Endothelial cell of hepatic sinusoid (primary cell): ENCODE measurements at regions not wholly inside any gene's neighbourhood (a gene's known extent, or its start where the extent isn't known, plus 50 kb on each side); places are given as distances from the start of the nearest gene placed in this dataset.
"Not testable (repeated sequence)": the region's sequence is repeated elsewhere in the genome, so short reads cannot be mapped to it uniquely, and the experiment has no call there.

Source experiments
- in situ Hi-C: cut with HindIII; loops from 2 replicates; pipeline ENCODE4 v1.10.0; 2017; ENCODE audit warnings: low sequenced_read_pairs

DNA sequence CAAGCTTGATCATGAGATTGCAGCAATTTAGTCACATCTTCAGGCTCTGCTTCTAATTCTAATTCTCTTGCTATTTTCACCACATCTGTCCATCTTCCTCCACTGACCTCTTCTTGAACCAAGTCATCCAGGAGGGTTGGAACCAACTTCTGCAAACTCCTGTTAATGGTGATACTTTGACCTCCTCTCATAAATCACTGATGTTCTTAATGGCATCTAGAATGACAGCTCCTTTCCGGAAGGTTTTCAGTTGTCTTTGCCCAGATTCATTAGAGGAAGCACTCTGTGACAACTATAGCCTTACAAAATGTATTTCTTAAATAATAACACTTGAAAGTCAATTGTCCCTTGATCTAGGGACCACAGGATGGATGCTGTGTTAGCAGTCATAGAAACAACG is 136.2 kb downstream of the IGLL1 start:
- in situ Hi-C loops = not testable (repeated sequence)

DNA sequence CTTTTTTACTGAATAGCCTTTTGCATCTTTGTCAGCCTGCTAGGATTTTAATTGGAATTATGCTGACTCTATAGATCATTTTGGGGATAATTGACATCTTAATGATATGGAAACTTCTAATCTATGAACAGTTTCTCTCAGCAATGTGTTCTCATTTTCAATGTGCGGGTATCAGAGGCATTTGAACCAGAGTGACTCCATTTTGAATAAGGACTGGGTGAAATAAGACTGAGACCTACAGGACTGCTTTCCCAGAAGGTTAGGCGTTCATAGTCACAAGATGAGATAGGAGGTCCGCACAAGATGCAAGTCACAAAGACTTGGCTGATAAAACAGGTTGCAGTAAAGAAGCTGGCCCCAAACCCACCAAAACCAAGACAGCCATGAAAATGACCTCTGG is 140.5 kb downstream of the IGLL1 start:
- in situ Hi-C loops = loop anchor here (10.0 kb wide), 1 partner anchor 45 kb away; no protein-coding TSS in a partner anchor

GRCh38 chr22:23438216-23438615 is 141.9 kb downstream of the IGLL1 start:
- in situ Hi-C loops = loop anchor here (10.0 kb wide), 1 partner anchor 47 kb away; no protein-coding TSS in a partner anchor

DNA sequence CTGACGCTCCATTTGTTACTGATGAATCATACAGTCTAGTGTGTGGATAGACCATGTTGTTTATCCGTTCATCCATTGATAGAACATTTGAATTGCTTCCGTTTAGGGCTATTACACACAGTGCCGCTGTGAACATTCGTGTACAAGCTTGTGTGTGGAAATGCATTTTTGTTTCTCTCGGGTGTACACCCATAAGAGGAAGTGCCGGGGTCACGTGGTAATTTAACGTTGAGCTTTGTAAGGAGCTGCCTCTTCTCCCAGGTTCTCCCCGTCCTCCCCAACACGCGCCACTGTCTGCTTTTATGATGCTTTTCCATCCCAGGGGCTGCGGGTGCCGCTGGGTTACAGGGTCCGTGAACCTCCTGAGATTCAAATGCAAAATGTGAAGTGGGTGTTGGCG is 142.3 kb downstream of the IGLL1 start:
- in situ Hi-C loops = loop anchor here (10.0 kb wide), 1 partner anchor 47 kb away; no protein-coding TSS in a partner anchor

DNA sequence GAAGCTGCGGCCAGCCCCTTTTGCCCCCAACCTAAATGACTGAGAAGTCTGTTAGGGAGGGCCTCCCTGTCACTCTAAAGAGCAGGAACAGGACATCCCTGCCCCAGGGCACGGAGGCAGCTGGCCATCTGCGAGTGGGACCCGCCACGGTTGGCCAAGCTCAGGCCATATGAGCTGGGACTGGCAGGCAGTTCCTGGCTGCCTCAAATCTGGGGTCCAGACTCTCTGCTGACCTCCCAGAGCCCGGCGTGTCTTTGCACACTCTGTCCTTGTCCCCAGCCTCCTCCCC is 143.0 kb downstream of the IGLL1 start:
- in situ Hi-C loops = loop anchor here (10.0 kb wide), 1 partner anchor 48 kb away; no protein-coding TSS in a partner anchor

GRCh38 chr22:23436354-23437106 is 143.6 kb downstream of the IGLL1 start:
- in situ Hi-C loops = loop anchor here (10.0 kb wide), 1 partner anchor 48 kb away; no protein-coding TSS in a partner anchor

DNA sequence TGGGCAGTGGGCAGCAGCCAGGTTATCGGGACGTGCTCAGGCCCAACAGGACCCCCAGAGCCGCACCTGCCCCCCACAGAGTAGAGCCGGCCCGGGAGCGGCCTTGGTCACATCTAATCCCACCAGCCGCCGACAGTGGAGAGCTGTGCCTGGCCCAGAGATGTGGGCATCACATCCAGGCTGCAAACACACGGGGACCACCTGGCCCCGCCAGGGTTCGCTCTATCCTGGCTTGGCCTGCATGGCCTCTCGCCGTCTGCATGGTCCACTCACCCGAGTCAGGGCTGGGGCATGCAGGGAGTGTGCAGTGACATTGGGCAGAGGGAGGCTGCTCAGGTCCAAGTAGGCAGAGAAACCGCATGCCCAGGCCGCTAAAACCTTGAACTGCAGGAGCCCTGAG is 144.9 kb downstream of the IGLL1 start:
- in situ Hi-C loops = loop anchor here (10.0 kb wide), 1 partner anchor 50 kb away; no protein-coding TSS in a partner anchor

DNA sequence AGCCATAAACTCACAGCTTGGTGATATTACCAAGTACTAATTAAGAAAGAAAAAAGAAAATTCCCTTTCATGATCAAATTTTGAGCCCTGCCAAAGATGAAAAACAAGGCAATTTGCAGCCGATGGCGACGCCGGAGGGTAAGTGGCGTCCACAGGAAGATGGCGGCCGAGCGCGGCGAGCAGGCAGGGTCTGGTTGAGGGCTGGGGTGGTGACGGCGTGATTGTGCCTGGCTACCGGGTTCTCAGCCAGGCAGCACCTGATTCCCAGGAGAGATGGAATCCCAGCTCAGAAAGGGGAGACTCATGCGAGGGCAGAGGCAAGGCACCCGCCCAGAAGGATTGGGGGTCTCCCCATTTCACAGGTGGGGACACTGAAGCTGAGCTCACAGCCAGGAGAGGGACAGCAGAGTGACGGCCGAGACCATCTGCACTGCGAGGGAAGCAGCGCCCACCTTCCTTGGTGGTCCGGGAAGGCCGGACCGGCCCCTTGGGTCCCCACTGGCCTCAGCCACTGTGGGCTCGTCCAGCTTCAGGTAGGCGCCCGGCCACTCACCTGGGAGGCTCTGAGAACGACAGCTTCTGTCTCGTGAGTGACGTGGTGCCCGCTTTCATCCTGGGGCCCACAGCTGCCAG is 145.8 kb downstream of the IGLL1 start:
- in situ Hi-C loops = loop anchor here (10.0 kb wide), 1 partner anchor 50 kb away; no protein-coding TSS in a partner anchor

DNA sequence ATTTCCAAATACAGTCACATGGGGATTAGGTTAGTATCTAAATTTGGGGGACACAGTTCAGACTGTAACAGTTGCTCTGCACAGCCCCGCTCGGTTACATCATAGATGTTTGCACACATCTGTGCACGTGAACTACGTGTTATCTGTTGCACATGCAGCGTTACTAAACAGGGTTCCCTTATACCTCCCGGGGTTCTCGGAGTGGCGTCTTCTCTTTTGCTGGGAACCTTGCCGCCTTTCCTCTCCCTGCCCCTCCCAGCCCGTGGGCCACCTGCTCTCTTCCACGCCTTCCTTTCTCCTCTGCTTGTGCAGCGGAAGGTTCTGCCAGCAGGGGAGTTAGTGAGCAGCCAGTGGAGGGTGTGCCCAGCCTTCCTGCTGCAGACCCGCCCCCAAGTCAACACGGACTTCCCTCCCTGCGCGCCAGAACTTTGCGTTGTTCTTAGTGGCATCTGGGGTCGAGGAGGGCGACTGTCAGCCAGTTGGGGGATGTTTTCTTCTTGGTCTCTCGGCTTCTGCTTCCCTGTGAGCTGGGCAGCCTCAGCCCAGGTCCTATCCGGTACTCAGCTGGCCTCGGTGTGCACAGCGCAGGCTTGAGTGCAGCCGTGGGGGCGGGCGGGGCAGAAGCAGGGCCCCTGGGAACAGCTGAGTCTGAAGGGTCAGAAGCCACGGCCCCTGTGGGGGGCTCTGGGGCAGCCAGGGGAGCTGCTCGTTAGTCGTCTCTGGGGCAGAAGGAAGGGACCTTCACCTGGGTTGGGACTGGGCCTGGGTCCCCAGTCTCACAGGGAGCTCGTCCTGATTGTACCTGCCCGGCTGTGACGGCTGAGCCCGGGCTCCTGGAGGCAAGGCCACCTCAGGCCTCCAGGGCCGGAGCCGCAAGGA is 146.7 kb downstream of the IGLL1 start:
- in situ Hi-C loops = loop anchor here (10.0 kb wide), 1 partner anchor 51 kb away; no protein-coding TSS in a partner anchor

DNA sequence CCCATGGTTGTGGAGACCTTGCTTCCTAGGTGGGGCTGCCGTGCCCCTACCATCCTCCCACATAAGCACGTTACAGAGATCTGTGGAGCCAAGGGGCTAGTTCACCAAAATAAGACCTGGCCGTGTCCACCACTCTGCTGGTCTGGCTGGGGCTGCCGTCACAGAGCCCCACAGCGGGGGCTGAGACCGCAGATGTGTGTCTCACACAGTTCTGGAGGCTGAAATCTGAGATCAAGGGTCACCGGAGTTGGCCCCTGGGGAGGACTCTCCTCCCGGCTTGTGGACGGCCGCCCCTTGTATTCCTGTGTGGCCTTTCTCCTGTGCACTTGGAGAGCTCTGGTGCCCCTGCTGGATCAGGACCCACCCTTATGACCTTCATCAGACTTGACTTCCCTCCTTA is 147.4 kb downstream of the IGLL1 start:
- in situ Hi-C loops = loop anchor here (10.0 kb wide), 1 partner anchor 52 kb away; no protein-coding TSS in a partner anchor

- in situ Hi-C loops = loop anchor here (10.0 kb wide), 1 partner anchor 53 kb away; no protein-coding TSS in a partner anchor
These were observed 148.6 kb downstream of the IGLL1 start for GRCh38 chr22:23431337-23432072.

GRCh38 chr22:23424551-23425068 is 155.5 kb downstream of the IGLL1 start:
- in situ Hi-C loops = not testable (repeated sequence)

GRCh38 chr22:23424031-23424430 is 156.1 kb downstream of the IGLL1 start:
- in situ Hi-C loops = no loop called here

- in situ Hi-C loops = not testable (repeated sequence)
These were observed 157.8 kb downstream of the IGLL1 start for GRCh38 chr22:23422281-23422680.

DNA sequence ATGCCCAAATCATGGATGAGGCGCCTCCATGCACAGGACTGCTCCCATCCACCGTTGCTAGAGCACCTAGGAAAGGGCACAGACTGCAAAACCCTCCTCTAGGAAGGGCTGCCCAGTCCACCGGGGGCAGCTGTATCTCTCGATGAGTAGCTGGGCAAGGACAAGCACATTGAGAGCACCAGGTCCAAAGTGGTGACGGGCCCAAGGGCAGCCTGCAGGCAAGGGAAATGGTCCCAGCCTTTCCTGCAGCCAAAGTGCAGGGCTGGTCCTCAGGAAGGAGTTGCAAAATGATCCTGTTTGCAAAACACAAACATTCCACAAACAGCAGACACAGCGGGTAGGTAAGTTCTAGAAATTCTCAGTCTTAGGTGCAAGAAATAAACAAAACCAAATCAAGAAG is 158.8 kb downstream of the IGLL1 start:
- in situ Hi-C loops = not testable (repeated sequence)

DNA sequence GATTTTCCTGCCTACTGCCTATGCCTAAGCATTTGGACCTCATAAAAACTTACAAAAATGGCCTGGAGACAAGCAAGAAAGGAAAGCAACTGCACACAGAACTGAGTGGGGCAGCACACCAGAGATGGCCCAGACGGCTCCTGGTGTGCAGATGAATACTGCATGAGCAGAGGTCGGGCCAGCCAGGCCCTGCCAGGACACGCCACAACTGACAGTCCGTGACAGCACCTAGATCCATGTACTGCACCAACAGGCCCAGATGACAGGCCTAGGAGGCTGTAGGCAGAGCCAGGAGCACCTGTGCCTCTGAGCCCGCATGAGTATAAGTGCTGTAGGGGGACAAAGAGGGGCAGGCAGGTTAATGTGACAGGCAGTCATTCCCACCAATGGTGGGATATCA is 160.2 kb downstream of the IGLL1 start:
- in situ Hi-C loops = no loop called here

DNA sequence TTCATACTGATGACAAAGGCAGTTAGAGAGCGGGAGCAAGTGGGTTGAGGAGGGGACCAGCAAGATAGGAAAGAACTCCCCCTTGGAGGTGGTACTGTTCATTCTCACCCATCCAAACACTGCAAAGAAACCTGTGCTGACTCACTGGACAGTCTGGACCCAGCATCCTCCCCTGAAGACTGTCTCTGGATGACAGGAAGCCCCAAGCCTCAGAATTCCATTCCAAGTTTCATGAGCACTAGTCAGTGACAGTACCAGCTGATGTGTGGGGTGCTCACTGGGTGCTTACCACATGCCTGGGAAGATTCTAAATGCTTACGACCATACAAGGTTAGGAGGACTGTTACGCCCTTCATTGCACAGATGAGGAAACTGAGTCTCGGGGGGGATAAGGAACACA is 160.9 kb downstream of the IGLL1 start:
- in situ Hi-C loops = no loop called here

- in situ Hi-C loops = no loop called here
These were observed 161.8 kb downstream of the IGLL1 start for GRCh38 chr22:23418159-23418788.

GRCh38 chr22:23417327-23417726 is 162.8 kb downstream of the IGLL1 start:
- in situ Hi-C loops = not testable (repeated sequence)
